ENCODE measurements at regions not wholly inside any gene's neighbourhood (a gene's known extent, or its start where the extent isn't known, plus 50 kb on each side); places are given as distances from the start of the nearest gene placed in this dataset.

DNA sequence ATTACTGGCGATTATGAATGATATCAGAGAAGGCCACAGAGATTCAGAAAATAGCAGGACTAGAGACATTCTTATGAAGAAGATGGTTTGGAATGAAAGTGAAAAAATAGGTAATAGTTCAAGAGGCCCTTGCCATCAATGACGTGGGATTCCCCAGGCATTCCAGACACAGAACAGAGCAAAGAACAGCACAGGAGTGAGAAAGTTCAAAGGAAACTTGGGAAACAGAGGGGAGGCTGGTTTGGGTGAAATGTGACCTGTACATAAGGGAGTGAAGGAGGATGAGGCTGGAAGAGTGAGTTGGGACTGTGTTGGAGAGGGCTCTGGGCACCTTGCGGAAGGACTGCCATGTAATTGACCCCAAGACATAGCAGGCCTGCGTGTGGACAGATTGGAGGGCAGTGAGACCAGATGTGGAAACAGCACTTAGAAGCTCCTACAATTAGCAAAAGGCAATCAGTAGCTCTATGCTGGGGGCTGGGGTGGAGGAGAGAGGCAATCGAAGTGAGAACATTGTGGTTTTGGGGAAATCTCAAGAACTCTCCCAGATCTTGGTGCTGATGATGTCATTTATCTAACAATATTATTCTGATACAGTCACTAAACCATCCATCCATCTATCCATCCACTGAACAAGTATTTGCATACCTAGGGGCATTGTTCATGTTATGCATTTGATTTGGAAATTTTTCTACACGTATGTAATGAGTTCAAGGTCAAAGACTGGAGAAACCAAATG, 365.3 kb upstream of the ZFHX3 start:
- Histone ChIP-seq H2AFZ (ENCODE audit: low read depth, low read length, poor library complexity, severe bottlenecking) (no peak overlapping the region), H3K79me2 (ENCODE audit: insufficient read depth, low read length) (no peaks in the 10 kb centered on the region), H3K4me3 (replicated peaks in 1 of 2; ENCODE audit: low read depth in 1 of 2, low read length in 2 of 2) (no peak overlapping the region), H3K36me3 (ENCODE audit: control insufficient read depth in 1 of 2, insufficient read depth in 2 of 2, low read length in 2 of 2) (no peaks in the 10 kb centered on the region), H3K9me2 (ENCODE audit: insufficient read depth) (no peaks in the 10 kb centered on the region), H3K4me1 (ENCODE audit: control insufficient read depth in 1 of 2, insufficient read depth in 2 of 2, low read length in 2 of 2) (no peaks in the 10 kb centered on the region), H3K27ac (ENCODE audit: low read depth, low read length) (no peak overlapping the region), H3K4me2 (ENCODE audit: low read length) (no peak overlapping the region), H4K20me1 (ENCODE audit: insufficient read depth) (no peaks in the 10 kb centered on the region), H3K9me3 (ENCODE audit: control insufficient read depth in 1 of 2, insufficient read depth in 1 of 2, low read depth in 1 of 2, low read length in 2 of 2) (no peaks in the 10 kb centered on the region), H3K9ac (ENCODE audit: low read length) (no peak overlapping the region), H3K27me3 (ENCODE audit: insufficient read depth, low read length) (peaks cover 16% of the 10 kb centered on the region)
- no TSS peak for BruUV-seq (replicated peaks)
- ChIA-PET CTCF (no interaction called here), POLR2A (no interaction called here), RAD21 (ENCODE audit: low non-redundant PET in 1 of 2, low total read pairs in 2 of 2, uncharacterized antibody in 2 of 2, unreplicated experiment in 2 of 2) (no interaction called here)
- ATAC-seq (no peak), DNase-seq (ENCODE audit: low read depth, low spot score) (no peak)
- TF ChIP-seq, protein P1, sequence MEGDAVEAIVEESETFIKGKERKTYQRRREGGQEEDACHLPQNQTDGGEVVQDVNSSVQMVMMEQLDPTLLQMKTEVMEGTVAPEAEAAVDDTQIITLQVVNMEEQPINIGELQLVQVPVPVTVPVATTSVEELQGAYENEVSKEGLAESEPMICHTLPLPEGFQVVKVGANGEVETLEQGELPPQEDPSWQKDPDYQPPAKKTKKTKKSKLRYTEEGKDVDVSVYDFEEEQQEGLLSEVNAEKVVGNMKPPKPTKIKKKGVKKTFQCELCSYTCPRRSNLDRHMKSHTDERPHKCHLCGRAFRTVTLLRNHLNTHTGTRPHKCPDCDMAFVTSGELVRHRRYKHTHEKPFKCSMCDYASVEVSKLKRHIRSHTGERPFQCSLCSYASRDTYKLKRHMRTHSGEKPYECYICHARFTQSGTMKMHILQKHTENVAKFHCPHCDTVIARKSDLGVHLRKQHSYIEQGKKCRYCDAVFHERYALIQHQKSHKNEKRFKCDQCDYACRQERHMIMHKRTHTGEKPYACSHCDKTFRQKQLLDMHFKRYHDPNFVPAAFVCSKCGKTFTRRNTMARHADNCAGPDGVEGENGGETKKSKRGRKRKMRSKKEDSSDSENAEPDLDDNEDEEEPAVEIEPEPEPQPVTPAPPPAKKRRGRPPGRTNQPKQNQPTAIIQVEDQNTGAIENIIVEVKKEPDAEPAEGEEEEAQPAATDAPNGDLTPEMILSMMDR (IDR thresholded peaks at IDR 0.05 in 2 of 3, conservative IDR thresholded peaks at IDR 0.05 in 1 of 3; ENCODE audit: borderline replicate concordance in 1 of 3, insufficient read depth in 1 of 3, low read depth in 2 of 3, low read length in 2 of 3), result no peak
- TF ChIP-seq REST (IDR thresholded peaks at IDR 0.05; ENCODE audit: low read depth) (no peak), EGR1 (IDR thresholded peaks at IDR 0.05; ENCODE audit: low read depth) (no peak), ZFX (IDR thresholded peaks at IDR 0.05) (no peak), CBX3 (IDR thresholded peaks at IDR 0.05; ENCODE audit: low read depth) (no peak), CEBPB (IDR thresholded peaks at IDR 0.05; ENCODE audit: low read depth) (no peak), EZH2phosphoT487 (IDR thresholded peaks at IDR 0.05; ENCODE audit: borderline replicate concordance) (no peak), EZH2 (IDR thresholded peaks at IDR 0.05) (no peak), ATF3 (IDR thresholded peaks at IDR 0.05) (no peak), SP1 (IDR thresholded peaks at IDR 0.05; ENCODE audit: low read depth) (no peak), JUND (IDR thresholded peaks at IDR 0.05) (no peak)
- intact Hi-C loops (cut with micrococcal nuclease), result no loop called here
